ENCODE measurements at regions not wholly inside any gene's neighbourhood (a gene's known extent, or its start where the extent isn't known, plus 50 kb on each side); places are given as distances from the start of the nearest gene placed in this dataset.

- TF ChIP-seq CTCF (IDR thresholded peaks at IDR 0.05) (no peak), POLR2A (IDR thresholded peaks at IDR 0.05) (no peak)
Measured at GRCh38 chr3:148062590-148062989, 635.1 kb upstream of the AGTR1 start.

Measured in esophagus squamous epithelium (tissue), 4 donors.